Peyer's patch (tissue), 4 donors: ENCODE measurements at regions not wholly inside any gene's neighbourhood (a gene's known extent, or its start where the extent isn't known, plus 50 kb on each side); places are given as distances from the start of the nearest gene placed in this dataset.

Experiments
- POLR2A ChIP-seq, 2 donors: fragments of 450-650 bp; IDR thresholded peaks; one replicate each; pipeline ENCODE4 v1.5.1; 2017; ENCODE audit warnings: antibody characterized with exemption in 2 of 2, mild to moderate bottlenecking in 2 of 2, moderate library complexity in 2 of 2
- TF ChIP-seq, protein P1 (sequence below), 6 experiments: fragments of 450-650 bp in 4 of 6; fragments of 200-600 bp in 2 of 6; sonication (generic) in 1 of 6; IDR thresholded peaks; one replicate each; pipeline ENCODE4 v1.5.1; 2017 to 2019; ENCODE audit warnings: antibody characterized with exemption in 6 of 6, mild to moderate bottlenecking in 3 of 6, moderate library complexity in 1 of 6

DNA sequence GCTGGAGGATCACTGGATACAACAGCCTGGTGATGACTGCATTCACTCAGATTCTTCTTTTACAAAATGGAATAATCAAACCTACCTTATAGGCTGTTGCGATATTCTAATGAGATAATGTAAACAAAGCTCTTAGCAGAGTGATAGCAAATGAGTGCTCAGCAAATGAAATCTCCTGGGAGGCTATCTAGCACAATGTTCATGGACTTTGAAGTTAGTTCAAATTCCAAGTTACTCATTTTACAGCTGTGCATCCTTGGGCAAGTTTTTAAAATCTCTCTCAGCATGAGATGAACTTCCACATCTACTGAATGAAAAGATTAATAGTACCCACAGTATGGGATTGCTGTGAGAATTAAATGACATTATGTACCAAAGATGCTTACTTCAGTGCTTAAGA is 80.8 kb upstream of the PAPPA2 start:
- TF ChIP-seq, protein P1, sequence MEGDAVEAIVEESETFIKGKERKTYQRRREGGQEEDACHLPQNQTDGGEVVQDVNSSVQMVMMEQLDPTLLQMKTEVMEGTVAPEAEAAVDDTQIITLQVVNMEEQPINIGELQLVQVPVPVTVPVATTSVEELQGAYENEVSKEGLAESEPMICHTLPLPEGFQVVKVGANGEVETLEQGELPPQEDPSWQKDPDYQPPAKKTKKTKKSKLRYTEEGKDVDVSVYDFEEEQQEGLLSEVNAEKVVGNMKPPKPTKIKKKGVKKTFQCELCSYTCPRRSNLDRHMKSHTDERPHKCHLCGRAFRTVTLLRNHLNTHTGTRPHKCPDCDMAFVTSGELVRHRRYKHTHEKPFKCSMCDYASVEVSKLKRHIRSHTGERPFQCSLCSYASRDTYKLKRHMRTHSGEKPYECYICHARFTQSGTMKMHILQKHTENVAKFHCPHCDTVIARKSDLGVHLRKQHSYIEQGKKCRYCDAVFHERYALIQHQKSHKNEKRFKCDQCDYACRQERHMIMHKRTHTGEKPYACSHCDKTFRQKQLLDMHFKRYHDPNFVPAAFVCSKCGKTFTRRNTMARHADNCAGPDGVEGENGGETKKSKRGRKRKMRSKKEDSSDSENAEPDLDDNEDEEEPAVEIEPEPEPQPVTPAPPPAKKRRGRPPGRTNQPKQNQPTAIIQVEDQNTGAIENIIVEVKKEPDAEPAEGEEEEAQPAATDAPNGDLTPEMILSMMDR (IDR thresholded peaks at IDR 0.05) = no peak
- no peak for TF ChIP-seq POLR2A (IDR thresholded peaks at IDR 0.05)
